Activated gamma-delta T cell (primary cell): ENCODE measurements at regions not wholly inside any gene's neighbourhood (a gene's known extent, or its start where the extent isn't known, plus 50 kb on each side); places are given as distances from the start of the nearest gene placed in this dataset.

Experiments used
- DNase-seq: peaks from one replicate; lab custom pipeline; 2025; lab: John Stamatoyannopoulos, UW

DNA sequence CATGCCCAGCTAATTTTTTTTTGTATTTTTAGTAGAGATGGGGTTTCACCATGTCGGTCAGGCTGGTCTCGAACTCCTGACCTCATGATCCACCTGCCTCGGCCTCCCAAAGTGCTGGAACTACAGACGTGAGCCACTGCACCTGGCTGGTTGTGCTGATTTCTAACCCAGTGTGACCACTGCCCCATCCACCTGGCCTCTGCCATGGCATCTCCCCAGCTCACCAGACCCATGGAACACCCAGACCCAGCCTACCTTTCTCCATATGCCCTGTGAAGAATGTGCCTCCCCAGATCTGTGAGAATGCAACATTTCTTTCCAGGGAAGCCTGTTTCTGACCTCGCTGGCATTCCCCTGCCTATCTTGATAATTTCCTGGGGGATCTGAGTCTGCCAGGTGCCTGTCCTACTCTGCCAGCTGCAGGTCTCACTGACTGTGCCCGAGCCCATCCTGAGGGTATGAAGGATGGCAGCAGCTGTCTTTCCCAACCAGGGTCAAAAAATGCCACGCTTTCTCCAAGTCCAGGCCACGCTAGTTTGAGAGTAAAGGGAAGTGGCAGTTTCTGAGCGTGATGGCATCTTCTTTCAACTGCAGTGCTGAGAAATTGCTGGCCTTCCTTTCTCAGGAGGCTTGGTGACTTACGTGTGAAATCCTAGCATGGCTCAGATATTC lies 324.4 kb upstream of the ZNF32 start:
- no peak for DNase-seq

DNA sequence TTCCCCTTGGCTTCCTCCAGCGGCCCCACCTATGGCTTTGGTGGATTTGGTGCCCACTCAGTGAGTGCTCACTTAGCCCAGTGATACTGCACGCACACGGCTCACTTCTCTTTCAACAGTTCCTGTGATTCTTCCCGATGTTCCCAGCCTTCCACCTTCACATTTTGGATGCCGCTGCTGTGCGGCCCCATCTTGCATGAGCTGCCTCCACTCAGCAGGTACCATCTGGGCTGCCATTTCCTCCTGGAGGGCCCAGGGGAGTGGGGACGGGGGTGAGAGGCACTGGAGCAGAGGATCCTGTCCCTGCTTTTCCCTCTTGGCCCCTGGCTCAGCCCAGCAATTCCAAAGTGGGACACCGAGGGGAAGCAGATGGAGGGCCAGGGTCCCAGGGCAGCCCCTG lies 323.3 kb upstream of the ZNF32 start:
- no peak for DNase-seq

DNA sequence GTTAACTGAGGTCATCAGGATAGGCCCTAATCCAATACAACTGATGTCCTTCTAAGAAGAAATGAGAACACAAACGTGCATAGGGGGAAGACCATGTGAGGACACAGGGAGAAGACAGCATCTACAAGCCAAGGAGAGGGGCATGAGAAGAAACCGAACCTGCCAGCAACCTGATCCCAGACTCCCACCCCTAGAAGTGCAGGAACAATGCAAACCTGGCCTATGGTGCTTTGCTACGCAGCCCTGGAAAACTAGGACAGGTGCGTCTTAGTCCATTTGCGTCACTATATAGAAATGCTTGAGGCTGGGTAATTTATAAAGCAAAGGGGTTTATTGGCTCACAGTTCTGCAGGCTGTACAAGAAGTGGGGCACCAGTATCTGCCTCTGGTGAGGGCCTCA lies 322.6 kb upstream of the ZNF32 start:
- DNase-seq, result no peak

DNA sequence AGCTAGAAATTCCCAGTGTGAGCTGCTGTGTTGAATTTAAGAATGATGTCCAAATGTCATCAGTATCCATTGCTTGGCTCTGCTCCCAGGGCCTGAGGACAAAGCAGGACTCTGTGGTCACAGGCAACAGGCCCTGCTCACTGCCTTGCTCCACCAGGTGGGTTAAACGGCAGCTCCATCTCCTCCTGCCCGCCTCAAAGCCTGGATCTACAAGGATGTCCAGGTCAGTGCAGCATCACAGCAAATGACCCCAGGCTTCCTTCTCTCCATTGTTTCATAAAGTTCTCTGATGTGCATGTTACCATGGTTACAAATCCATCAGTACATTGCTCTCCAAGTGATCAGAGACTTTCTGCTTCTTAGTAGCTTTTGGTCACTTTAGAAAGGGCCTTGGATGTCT lies 322.0 kb upstream of the ZNF32 start:
- DNase-seq, result no peak

DNA sequence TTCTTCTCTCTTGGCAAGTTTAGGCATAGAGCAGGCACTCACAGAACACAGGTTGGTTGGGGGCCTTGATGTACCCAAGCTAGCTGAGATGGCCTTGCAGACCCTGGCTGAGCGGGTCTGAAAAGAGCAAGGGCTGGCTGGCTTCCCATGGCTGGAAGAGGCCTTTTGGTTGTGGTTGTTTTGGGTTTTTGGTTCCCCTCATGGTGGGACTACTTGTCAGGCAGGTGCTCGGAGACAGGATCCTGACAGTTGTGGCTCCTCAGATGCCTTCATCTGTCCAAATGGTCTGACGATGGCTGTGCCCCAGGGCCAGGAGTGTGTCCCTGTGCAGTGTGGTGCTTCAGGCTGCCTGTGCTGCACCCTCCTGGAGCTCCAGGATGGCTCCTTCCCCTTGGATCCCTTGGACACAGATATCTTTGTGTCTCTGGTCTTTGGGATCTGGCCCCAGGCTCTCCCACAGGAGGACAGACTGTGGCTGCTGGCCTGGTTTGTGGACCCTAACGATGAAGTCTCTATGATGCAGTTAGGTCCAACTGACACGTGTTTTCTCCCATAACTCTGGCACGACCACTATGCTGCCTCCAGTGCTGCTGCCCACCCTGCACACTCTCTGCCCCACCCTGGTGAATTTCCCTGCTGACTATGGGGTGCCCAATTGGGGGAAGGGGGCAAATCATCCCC lies 321.5 kb upstream of the ZNF32 start:
- DNase-seq, result no peak

DNA sequence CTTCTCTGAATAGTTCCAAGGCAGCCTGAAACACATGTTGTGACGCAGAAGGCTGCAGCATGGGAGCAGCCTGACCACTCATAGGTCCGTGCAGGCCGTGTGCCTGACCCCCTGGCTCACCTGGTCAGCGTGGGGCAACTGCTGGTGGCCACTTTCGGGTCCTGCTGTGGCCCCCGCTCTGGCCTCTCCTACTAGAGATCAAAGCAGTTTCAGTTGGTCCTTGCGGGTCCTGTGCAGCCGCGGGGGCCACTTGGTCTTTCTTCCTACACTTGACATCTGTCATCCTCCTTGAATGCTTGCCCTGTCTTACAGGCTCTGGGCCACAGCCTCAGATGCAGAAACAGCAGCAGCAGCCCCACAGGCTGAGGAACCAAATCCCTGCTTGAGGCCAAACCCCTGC lies 320.8 kb upstream of the ZNF32 start:
- DNase-seq, result no peak

DNA sequence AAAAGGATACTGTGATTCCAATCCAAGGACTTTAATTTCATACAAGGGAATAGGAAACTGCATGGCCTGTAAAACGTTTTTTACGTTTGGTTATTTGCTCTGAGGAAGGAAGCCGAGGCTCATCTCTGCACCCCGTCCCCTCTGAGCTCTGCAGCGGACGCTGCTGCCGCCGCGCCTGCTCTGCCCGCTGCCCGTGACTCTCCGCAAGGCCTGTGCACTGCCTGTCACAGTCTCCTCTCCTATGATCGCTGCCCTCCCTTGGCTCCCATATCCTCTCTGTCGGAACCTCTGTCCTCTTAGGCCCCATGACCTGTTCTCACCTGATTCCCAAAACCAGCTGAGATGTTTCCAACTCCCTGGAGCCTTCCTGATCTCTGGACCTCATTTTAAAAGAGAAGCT lies 320.3 kb upstream of the ZNF32 start:
- no peak for DNase-seq

DNA sequence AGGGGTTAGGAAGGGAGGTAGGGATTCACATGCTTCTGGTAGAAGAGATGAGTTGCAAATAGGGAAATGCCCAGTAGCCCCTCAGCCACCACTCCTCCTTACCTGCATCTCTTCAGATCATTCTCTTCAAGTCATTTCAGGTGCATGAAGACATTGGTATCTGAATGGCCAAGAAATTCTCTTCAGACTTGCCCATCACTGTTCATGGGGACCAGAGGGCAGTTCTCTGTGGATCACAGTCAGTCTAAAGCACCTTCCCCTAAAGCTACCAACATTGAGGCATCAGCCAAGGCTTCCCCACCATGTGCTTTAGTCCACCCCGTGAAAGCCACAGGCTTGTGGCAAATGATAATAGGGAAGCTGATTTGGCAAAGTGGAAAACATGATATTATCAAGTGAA lies 319.4 kb upstream of the ZNF32 start:
- no peak for DNase-seq

DNA sequence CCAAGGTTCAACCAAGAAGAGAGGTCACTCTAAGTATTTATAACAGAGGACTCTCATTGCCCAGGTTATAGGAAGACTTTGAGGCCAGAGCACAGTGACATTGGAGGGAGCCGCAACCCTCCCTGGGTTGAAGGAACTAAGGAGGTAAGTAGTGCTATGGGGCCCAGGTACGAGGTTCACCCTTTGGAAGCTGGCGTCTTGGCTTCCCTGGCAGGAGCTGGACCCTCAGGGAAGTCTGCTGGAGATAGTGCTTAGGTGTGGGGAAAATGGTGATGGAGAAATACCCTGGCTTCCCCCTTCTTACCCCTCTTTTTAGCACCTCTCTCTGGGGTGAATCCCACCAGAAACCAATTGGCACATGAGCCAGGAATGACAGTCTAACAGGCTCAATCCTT lies 317.9 kb upstream of the ZNF32 start:
- DNase-seq, result no peak

DNA sequence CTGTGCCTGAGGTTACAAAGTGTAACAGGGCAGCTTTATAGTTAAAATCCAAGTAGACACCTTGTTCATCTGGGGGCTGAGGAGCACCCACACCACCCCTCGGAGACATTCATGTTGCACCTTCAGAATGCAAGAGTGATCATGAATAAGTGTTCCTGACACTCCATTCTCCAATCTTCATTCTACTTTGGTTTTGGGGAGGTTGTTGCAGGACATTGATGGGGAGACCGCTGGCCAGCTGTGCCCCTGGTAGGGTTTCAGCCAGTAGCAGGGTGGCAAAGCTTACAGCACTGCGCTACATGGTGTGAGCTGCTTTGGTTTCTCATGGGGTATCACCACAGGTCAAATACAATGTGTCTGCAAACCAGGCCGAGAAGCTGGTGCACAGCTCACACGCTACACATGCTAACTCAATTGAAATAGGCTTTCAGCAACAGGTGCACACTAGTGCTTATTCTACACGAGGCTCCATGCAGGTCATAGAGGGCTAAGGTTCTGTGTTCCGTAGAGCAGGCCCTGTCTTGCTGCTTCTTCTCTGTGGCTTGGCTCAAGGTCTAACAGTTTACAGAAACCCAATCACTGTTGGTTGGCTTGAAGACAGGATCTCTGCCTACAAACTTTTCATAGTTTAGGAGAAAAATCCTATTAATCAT lies 317.4 kb upstream of the ZNF32 start:
- DNase-seq, result no peak

DNA sequence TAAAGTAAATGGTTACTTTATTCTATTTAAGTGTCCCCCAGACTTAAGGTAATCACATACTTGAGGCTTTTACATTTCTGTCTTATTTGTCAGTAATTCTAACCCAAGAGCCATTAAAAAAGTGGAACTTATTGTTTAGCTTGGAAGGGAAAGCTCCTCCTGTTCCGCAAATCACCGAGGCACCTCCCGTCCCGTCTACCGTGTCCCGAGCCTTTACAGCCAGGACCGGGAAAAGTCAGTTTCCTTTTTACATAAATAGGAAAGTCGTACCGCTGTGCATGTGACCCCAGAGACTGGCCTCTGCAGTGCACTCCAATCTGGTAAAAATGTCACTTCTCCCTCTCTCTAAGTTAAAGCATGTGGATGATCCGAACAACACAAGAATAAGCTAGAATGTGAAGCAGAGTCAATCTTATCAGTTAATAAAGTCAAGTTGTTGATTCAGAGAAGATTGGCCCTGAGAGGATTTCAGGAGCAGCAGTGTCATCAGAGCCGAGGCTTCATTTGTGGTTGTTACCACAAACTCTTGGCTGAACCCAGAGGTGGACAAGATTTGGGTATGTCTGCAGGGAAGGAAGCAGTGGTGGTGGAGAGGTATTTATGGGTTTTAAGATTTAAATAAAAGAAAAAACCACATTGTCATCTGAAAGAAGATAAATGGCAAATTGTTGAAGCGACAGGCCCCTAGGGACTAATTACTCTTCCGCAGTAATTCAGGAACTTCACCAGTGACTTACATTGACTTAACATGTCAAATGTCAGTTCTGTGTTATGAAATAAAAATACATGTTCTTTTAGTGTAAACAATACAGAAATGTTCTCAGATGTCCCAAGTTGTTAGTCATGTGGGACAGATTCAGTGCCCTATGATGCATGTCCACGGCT lies 316.6 kb upstream of the ZNF32 start:
- DNase-seq, result no peak

DNA sequence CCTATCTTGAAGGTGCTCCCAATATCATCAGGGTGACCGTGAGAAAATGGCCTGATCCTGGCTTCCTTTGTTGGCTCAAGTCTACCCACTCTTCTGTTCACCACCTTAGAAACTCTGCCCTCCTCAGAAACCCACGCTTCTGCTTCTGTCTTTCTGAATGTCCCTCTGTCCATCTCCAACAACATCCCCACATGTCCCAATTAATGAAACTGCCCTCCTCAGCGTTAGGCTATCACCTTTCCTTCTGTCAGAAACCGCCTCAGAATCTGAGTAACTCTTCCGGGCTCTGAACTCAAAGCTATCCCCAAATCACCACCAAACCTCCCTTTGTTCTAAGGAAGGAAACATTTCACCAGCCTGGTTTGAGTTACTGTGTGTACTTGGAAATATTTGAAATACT lies 315.8 kb upstream of the ZNF32 start:
- no peak for DNase-seq

DNA sequence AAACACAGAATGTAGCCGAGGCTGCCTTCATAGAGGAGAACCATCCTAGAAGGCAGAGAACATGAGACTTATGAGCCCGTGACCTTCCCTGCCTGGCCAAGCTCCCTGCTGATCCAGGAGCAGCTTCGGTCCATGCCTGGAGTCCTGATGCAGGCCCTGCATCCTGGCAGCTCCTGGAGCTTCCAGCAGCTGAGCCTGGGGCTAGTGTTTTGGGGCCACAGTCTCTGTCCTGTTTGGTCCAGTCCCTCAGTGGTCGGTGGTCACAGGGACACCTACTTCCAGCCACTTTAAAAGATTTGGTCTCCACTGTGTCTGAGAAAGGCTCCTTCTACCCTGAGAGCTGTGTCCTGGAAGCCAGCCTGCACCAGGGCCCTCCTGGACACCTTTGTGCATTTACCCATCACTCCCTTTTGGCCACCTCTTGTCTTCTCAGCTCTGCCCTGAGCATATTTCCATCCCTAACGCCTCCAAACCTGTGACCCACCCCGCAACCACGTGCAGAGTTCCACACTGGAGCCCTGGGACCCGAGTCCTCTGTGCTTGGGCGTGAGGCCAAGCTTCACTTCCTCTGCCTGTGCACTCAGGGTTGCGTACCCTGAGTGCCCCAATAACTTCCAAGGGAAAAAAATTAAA lies 315.2 kb upstream of the ZNF32 start:
- no peak for DNase-seq

DNA sequence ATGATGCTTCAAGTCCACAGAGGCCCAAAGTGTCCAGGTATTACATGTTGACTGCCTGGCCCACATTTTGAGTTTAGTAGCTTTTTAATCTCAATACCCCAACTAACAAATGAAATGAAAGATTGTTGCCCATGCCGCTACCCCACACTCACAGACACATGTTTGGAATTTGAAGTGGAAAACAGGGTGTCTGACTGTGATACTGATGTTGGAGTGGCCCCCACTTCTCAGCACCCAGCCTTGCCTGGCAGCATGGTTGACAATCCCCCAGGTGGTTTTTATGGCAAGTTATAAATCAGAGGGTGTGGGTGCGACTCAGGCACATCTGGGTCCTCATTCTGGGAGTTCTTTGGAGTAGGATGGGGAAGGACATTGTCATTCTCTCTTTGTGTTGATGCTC lies 314.7 kb upstream of the ZNF32 start:
- DNase-seq, result no peak

DNA sequence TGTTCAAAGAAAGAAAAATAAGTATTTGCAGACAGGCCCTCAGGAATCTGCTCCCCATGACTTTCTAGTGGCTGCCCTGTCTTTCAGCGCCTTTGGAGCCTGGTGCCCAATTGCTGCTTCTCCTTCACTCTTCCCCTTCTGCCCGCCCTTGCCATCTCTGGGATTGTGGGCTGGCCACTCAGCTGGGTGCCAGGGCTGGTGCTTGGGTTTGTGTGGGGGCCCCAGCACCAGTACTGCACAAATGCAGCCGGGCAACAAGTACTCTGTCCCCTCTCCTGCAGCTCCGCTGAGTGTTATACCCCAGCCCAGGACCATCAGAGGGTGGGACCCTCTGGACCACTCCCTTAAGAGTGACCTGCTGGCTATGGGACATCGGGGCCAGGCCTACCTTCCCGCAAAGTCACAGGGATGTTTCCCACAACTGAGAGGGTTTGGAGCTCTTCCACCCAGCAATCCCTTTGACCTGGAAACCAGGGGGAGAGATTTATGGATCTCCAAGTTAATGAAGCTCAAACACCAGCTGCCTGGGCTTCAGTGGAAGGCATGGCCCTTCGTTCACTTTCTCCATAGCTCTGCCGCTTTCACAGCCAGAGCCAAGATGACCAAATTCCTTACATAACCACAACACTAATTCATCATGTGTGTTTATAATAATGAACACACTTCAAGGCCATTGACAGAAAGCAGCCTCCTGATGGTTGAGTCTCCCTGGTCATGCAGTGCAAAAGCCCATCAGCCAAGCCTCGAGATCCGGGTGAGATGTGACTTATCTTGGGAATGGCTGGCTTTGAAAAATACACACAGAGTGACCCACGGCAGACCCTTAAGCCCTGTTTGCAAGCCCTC lies 313.9 kb upstream of the ZNF32 start:
- DNase-seq, result no peak

DNA sequence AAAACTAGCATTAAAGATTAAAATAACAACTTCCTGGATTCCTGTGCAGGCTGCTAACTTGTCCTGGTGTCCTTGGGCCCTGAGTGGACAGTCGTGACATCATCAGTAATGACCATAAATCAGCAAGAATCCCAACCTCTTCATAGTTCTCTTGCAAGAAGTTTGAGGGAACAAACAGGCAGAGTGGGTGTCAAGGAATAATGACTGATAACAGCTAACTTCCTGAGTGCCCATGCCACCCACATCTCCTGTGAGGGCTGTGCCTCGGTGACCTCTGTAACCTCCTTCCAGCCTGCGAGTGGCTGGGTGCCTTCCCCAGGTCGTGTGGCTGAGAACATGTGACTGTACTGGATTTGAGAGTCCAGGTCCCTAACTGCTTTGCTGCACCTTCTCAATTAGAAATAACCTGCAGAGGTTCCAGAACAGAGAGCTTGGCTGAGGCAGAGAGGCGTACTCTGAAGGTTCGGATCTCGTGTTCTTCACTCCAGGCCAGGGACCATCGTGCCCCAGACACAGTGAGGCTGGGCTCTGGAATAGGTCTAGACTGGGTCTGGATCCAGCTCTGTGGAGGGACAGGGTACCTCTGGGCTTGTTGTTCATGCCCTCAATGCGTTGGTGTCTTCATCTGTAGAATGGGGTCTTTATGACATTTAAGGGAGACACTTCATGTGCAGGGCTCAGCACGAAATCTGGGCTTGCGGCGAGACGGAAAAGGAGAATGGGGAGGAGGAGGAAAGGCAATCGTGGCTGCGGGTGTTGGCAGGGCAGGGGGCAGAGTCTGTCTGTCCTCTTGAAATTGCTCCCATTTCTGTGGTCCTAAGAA lies 313.1 kb upstream of the ZNF32 start:
- no peak for DNase-seq

DNA sequence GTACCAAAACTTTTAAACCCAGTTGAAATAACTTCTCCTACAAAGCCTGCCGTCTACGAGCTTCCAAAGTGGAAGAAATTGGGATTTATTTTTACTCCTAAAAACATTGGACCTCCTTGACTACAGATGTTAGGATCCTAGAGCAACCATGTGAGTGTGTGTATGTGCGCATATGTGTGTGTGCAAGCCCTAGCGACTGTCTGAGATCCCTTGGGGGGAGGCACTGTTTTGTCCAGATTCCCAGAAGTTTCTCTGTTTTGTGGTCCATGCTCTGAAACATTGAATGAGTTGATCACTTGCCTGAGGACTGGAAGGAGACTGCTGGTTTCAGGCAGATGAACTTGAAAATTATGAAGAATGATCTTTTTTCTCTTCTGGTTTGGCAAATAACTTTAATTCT lies 312.3 kb upstream of the ZNF32 start:
- DNase-seq, result no peak

DNA sequence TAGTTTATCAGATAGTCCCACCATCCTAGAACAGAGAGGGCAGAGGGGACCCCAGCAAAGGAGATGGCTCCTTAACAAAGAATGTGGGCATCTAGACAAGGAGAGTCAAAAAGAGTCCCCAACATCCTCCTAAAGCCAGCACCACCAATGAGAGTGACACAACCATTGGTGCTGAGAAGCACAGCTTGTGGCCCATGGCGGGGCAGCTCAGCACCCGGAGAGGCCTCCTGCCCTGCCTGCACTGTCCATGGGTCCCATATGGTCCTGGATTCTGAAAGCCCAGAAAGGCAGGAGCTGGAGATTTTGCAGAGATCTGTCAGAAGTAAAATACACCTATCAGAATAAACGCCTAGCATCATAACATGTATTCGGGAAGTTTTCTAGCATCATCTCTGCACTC lies 311.8 kb upstream of the ZNF32 start:
- DNase-seq, result no peak

DNA sequence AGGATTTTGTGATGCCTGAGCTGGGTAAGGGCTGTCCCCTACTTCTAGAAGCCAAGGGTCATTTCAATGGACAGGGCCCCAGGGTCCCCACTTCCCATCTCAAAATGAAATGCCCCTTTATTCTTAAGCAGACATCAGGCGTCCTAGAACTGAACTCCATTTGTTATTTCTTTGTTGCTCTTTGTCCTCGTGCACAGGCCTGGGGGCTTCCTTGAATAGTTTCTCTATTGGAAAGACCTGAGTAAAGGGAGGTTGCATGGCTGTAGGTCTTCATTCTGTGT lies 311.4 kb upstream of the ZNF32 start:
- no peak for DNase-seq

DNA sequence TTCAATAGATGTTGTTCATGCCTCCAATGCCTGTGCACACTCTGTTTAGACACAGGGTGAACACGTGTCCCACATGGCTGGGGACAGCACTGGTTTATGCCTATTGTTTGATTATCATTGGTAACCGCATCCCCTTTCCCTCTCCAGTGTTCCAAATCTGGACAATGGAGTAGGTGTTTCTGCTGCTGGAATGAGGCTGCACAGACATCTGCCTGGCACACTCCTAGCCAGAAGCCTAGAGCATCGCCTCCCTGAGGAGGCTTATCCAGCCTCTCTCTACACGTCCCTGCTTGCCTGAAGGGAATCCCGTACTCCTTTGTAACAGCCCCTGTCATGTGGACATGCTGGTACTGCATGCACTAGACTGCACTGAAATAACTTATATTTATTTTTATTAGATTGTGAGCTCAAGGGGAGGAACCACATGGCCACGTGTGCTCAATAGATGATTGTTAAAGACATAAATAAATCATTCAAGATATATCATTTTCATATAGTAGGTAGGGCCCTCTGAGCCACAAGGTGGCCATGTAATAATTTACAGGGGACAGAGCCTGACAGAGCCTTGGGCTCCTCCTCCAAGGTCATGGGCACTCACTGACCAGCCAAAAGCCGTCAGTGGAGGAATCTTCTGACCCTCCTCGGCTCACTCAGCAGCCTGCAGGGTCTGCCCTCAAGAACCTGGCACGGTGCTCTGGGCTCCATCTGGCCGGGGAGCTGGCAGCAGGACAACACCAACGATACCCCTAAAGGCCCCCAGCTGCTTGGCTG lies 310.9 kb upstream of the ZNF32 start:
- DNase-seq, result no peak
